ENCODE measurements at regions not wholly inside any gene's neighbourhood (a gene's known extent, or its start where the extent isn't known, plus 50 kb on each side); places are given as distances from the start of the nearest gene placed in this dataset.

- no peak for TF ChIP-seq CTCF (IDR thresholded peaks at IDR 0.05)
- TF ChIP-seq POLR2A (IDR thresholded peaks at IDR 0.05), result no peak
Measured at GRCh38 chr10:121309164-121309563, 289.1 kb downstream of the FGFR2 start.

Measured in thyroid gland (tissue), 4 donors.